ENCODE measurements at regions not wholly inside any gene's neighbourhood (a gene's known extent, or its start where the extent isn't known, plus 50 kb on each side); places are given as distances from the start of the nearest gene placed in this dataset.
A peak's percentile ranks its signal among the peaks of the same experiment; 100 is the strongest.

GRCh38 chr5:38079620-38080402 lies 178.5 kb upstream of the EGFLAM start:
- Histone ChIP-seq H3K4me3 (no peak overlapping the region), H3K36me3 (no peaks in the 10 kb centered on the region), H3K4me2 (no peak overlapping the region), H4K20me1 (no peaks in the 10 kb centered on the region), H3K9me3 (no peaks in the 10 kb centered on the region), H3K9ac (no peak overlapping the region), H3K4me1 (no peaks in the 10 kb centered on the region), H3K27ac (no peak overlapping the region), H3K27me3 (no peaks in the 10 kb centered on the region)
- no peak for TF ChIP-seq Cebpa-rat (IDR thresholded peaks at IDR 0.05)

DNA sequence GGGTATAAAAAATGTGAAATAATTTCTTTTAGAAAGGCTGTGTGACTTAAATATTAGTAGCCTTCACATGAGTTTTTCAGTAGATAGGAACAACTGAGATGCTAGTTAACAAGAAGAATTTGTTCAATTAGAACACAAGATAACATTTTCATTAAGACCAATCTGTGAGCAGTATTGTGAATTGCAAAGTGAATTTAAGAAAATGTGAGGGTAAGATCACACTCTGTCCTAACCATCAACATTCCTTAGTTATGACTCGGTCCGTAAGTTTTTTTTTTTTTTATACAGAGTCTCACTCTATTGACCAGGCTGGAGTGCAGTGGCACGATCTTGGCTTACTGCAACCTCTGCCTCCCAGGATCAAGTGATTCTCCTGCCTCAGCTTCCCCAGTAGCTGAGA lies 180.2 kb upstream of the EGFLAM start:
- Histone ChIP-seq H3K36me3 (no peaks in the 10 kb centered on the region), H3K4me1 (no peaks in the 10 kb centered on the region), H3K9me3 (no peaks in the 10 kb centered on the region), H4K20me1 (no peaks in the 10 kb centered on the region), H3K4me3 (no peak overlapping the region), H3K27ac (no peak overlapping the region), H3K9ac (no peak overlapping the region), H3K4me2 (no peak overlapping the region), H3K27me3 (no peaks in the 10 kb centered on the region)
- TF ChIP-seq Cebpa-rat (IDR thresholded peaks at IDR 0.05): no peak

- Histone ChIP-seq H3K4me3 (no peak overlapping the region), H3K36me3 (no peaks in the 10 kb centered on the region), H3K9me3 (no peaks in the 10 kb centered on the region), H3K4me1 (no peaks in the 10 kb centered on the region), H3K9ac (no peak overlapping the region), H3K27me3 (no peaks in the 10 kb centered on the region), H3K27ac (no peak overlapping the region), H4K20me1 (no peaks in the 10 kb centered on the region), H3K4me2 (no peak overlapping the region)
- no peak for TF ChIP-seq Cebpa-rat (IDR thresholded peaks at IDR 0.05)
These were observed 180.7 kb upstream of the EGFLAM start for GRCh38 chr5:38077652-38078051.

DNA sequence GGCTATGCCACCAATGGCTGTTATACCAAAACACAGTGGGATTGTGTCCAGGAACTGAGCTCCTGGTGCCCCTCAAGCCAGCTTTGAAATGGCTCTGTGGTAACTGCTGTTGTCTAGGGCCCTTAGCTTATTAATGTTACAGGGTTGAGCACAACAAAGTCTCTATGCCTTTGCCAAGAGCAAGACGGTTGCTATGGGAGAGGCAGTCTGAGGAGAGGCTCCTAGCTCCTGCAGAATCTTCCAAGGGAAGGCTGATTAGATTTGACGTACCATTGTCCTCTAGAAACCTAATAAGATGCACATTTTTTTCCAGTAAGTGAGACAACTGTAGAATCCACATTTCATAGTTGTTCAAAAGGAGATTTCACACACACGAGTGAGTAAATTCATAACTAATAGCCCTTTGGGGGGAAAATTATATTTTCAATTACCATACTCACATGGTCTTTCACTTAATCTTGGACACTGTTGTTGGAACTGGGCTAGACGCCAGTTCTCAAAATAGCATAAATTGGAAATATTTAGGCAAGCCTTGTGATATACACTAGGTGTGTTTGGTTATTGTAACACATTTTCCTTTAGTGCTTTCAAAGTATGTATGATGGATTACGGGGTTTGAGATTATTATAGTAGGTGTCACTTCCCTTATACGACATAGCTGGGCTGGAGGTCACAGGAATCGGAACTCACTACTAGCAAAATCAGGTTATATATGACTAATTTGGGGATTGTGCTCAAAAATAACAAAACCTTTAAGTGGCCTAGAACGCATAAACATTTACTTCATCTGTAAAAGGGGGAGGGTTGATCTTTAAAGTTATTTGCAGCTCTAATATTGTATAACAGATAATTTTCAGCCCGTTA lies 186.3 kb upstream of the EGFLAM start:
- no peaks in the 10 kb centered on the region for H4K20me1 ChIP-seq
- no peaks in the 10 kb centered on the region for H3K9me3 ChIP-seq
- no peak overlapping the region for H3K4me2 ChIP-seq
- no peak overlapping the region for H3K9ac ChIP-seq
- H3K36me3 ChIP-seq: no peaks in the 10 kb centered on the region
- H3K27ac ChIP-seq: no peak overlapping the region
- no peaks in the 10 kb centered on the region for H3K4me1 ChIP-seq
- no peaks in the 10 kb centered on the region for H3K27me3 ChIP-seq
- no peak for TF ChIP-seq Cebpa-rat (IDR thresholded peaks at IDR 0.05)
- no peak overlapping the region for H3K4me3 ChIP-seq

DNA sequence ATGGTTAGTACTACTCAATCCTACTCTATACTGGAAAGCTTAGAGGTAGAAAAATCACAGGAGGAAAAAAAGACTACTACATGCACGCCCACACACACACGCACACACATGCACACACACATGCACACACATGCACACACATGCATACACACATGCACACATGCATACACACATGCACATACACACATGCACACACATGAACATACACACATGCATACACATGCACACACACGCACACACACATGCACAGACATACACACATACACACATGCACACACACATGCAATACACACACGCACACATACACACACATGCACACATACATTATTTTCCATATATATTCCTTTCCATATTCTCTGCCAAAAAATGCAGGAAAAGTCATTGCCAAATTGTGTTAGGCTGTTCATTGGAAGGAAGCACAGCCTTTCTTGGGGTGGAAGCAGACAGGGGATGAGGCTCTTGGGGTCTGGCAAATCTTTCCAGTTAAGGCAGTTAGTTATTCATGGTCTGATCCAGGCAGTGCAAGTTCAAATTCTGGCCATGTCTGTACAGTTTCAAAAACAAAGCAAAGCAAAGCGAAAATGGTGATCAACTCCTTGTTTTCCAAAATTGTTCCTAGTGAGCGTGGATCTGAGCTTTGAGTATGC lies 187.9 kb upstream of the EGFLAM start:
- no peaks in the 10 kb centered on the region for H3K9me3 ChIP-seq
- H3K4me3 ChIP-seq: no peak overlapping the region
- no peak for TF ChIP-seq Cebpa-rat (IDR thresholded peaks at IDR 0.05)
- no peak overlapping the region for H3K27ac ChIP-seq
- H4K20me1 ChIP-seq: no peaks in the 10 kb centered on the region
- no peak overlapping the region for H3K4me2 ChIP-seq
- H3K36me3 ChIP-seq: no peaks in the 10 kb centered on the region
- H3K9ac ChIP-seq: no peak overlapping the region
- no peaks in the 10 kb centered on the region for H3K27me3 ChIP-seq
- H3K4me1 ChIP-seq: no peaks in the 10 kb centered on the region

DNA sequence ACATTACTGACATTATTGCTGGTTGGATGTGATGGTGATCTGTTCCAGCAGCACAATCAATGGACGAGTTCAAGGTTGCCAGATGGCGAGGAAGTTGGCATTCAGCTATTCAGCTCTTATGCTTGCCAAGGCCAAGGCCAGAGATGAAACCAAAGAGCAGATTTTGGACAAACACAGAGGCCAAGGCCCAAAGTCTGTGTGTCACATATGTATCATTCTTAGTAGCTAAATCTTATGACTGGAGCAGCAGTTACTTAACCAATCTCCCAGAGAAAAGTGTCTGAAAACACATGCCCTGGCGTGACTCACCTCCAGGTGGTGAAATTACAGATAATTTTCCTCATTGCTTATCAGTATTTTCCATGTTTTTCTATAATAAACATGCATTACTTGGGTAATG lies 189.0 kb upstream of the EGFLAM start:
- no peak overlapping the region for H3K4me2 ChIP-seq

DNA sequence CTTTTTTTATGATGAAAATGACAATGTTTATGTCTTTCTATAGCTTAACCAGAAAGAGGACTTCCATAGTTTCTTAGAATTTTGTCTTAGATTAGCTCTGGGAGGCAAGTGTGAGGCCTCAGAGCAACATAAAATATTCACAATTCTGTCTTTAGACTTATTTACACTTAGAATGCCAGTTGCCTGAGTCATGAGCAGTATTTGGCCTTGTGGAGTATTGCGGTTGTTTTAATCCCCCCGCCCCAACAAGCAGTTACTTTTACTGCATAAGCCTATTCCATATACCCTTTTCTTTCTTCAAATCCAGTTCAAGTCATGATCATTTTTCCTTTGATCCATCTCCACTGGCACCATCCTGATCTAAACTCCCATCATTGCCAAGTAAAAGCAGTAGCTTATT lies 198.0 kb upstream of the EGFLAM start:
- H3K9me3 ChIP-seq: no peaks in the 10 kb centered on the region

More for the DNA sequence above, 189.0 kb upstream of the EGFLAM start:
- H3K9me3 ChIP-seq: no peaks in the 10 kb centered on the region
- H3K9ac ChIP-seq: no peak overlapping the region
- H3K4me3 ChIP-seq: no peak overlapping the region
- no peak for TF ChIP-seq Cebpa-rat (IDR thresholded peaks at IDR 0.05)
- H3K27me3 ChIP-seq: no peaks in the 10 kb centered on the region
- no peaks in the 10 kb centered on the region for H3K36me3 ChIP-seq
- H3K27ac ChIP-seq: no peak overlapping the region
- H4K20me1 ChIP-seq: no peaks in the 10 kb centered on the region
- no peaks in the 10 kb centered on the region for H3K4me1 ChIP-seq

GRCh38 chr5:38059876-38060275 lies 198.5 kb upstream of the EGFLAM start:
- H3K4me1 ChIP-seq: no peaks in the 10 kb centered on the region
- no peaks in the 10 kb centered on the region for H3K9me3 ChIP-seq
- H3K36me3 ChIP-seq: no peaks in the 10 kb centered on the region
- H4K20me1 ChIP-seq: no peaks in the 10 kb centered on the region
- no peak overlapping the region for H3K4me3 ChIP-seq
- no peak overlapping the region for H3K4me2 ChIP-seq
- no peak for TF ChIP-seq Cebpa-rat (IDR thresholded peaks at IDR 0.05)
- H3K9ac ChIP-seq: no peak overlapping the region
- no peak overlapping the region for H3K27ac ChIP-seq
- H3K27me3 ChIP-seq: no peaks in the 10 kb centered on the region

More for the DNA sequence above, 198.0 kb upstream of the EGFLAM start:
- H3K4me3 ChIP-seq: no peak overlapping the region
- no peak for TF ChIP-seq Cebpa-rat (IDR thresholded peaks at IDR 0.05)
- H3K27me3 ChIP-seq: no peaks in the 10 kb centered on the region
- no peaks in the 10 kb centered on the region for H3K4me1 ChIP-seq
- H3K9ac ChIP-seq: no peak overlapping the region
- H3K27ac ChIP-seq: no peak overlapping the region
- no peaks in the 10 kb centered on the region for H4K20me1 ChIP-seq
- no peaks in the 10 kb centered on the region for H3K36me3 ChIP-seq
- H3K4me2 ChIP-seq: no peak overlapping the region

DNA sequence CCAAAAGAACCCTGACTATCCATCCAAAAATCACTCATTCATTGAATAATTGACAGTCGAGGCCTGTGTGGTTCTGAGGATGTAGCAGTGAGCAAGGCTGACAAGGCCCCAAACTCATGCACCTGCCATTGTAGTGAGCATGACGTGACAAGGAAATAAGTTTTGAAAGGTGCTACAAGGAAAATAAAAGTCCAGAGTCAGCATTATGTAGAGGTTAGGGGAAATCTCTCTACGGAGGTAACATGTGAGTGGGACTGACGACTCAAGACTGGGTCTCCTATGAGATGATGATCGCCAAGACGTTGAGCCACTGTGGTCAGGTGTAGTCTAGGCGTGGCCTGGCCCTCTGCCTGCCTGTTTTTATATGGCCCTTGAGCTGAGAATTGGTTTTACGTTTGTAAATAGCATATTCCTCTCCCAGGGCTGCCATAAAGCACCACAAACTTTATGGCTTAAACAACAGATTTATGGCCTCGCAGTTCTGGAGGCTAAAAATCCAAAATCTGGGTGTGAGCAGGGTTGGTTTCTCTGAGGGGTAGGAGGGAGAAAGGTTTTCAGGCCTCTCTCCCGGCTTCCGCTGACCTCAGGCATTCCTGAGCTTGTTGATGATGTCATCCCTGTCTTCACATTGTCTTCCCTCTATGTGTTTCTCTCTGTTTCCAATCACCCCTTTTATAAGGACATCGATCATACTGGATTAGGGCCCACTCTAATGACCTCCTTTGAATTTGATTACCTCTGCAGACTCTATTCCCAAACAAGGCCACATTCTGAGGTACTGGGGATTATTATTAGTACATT lies 206.4 kb upstream of the EGFLAM start:
- no peak for TF ChIP-seq Cebpa-rat (IDR thresholded peaks at IDR 0.05)
- Histone ChIP-seq H3K27me3 (no peaks in the 10 kb centered on the region), H4K20me1 (no peaks in the 10 kb centered on the region), H3K27ac (no peak overlapping the region), H3K4me1 (peaks cover 7% of the 10 kb centered on the region), H3K36me3 (no peaks in the 10 kb centered on the region), H3K9me3 (no peaks in the 10 kb centered on the region), H3K4me2 (0 out of 2 replicates have a peak overlapping the region, but pooled peaks have one; percentile 24), H3K4me3 (no peak overlapping the region), H3K9ac (no peak overlapping the region)

All from BLaER1 (cell line).